HepG2 (cell line): ENCODE measurements at regions not wholly inside any gene's neighbourhood (a gene's known extent, or its start where the extent isn't known, plus 50 kb on each side); places are given as distances from the start of the nearest gene placed in this dataset.

ENCODE experiments used
- ATAC-seq: fragments of 200-7000 bp; cut with Tn5 transposase; 3 replicates; pipeline ENCODE4 v1.9.1; 2020; ENCODE audit warnings: mild to moderate bottlenecking, moderate library complexity
- BruUV-seq: library from RNA; stranded (reverse); fragments of 400-500 nt; replicated peaks from 2 replicates; lab custom pipeline; 2021; lab: Mats Ljungman, UMichigan
- CTCF ChIA-PET: fragments of 300-600 bp; formaldehyde crosslinking; extraction: SDS; loops from one replicate; lab custom pipeline; 2021; ENCODE audit warnings: low total read pairs, inconsistent platforms, low intra/inter-chr PET ratio; lab: Yijun Ruan, JAX
- POLR2A ChIA-PET: fragments of 350-600 bp; sonication (Branson Sonifier 250); formaldehyde crosslinking; loops from one replicate; lab custom pipeline; 2020; ENCODE audit warnings: antibody characterized with exemption, inconsistent platforms; lab: Yijun Ruan, JAX
- DNase-seq: peaks from one replicate; pipeline ENCODE4 v3.0.0-alpha.2; 2015; ENCODE audit warnings: low spot score
- FAIRE-seq: peaks from 3 replicates; lab custom pipeline; 2011; peaks lifted over from hg19 to GRCh38; lab: Jason Lieb, UNC
- H2AFZ ChIP-seq: one replicate; pipeline ENCODE4 v1.6.1; 2011; ENCODE audit warnings: low read length, inconsistent platforms
- H3K27ac ChIP-seq: fragments of 300-600 bp; 3 replicates; pipeline ENCODE4 v1.8.0; 2011; ENCODE audit warnings: mixed run types, mild to moderate bottlenecking, mixed read lengths, low read length, inconsistent platforms; ENCODE audit not compliant: insufficient read depth; ENCODE audit errors: extremely low read length
- H3K27me3 ChIP-seq, 2 experiments: fragments of 200-600 bp in 1 of 2; 2 replicates in 1 of 2; 3 replicates in 1 of 2; pipeline versions ENCODE4 v1.6.0 to v1.8.0; 2011; ENCODE audit warnings: low read length in 2 of 2, mild to moderate bottlenecking in 2 of 2, moderate library complexity in 2 of 2, inconsistent platforms in 1 of 2; ENCODE audit not compliant: insufficient read depth in 2 of 2, control insufficient read depth in 1 of 2
- H3K36me3 ChIP-seq, 2 experiments: fragments of 200-600 bp in 1 of 2; replicated peaks in 1 of 2; 2 replicates in 1 of 2; 3 replicates in 1 of 2; pipeline versions ENCODE4 v1.5.1 to v1.8.0; 2011; ENCODE audit warnings: low read length in 2 of 2, inconsistent platforms in 1 of 2; ENCODE audit not compliant: insufficient read depth in 2 of 2, control insufficient read depth in 1 of 2
- H3K4me1 ChIP-seq: 2 replicates; pipeline ENCODE4 v1.5.1; 2012; ENCODE audit warnings: low read length, inconsistent platforms; ENCODE audit not compliant: insufficient read depth
- H3K4me2 ChIP-seq: 2 replicates; pipeline ENCODE4 v1.6.0; 2011; ENCODE audit warnings: low read depth, low read length, inconsistent platforms
- H3K4me3 ChIP-seq, 3 experiments: fragments of 200-600 bp in 1 of 3; sonication (generic), shearing (Covaris generic) in 1 of 3; replicated peaks in 1 of 3; 2 replicates each; pipeline ENCODE4 v1.5.1; 2011 to 2016; ENCODE audit warnings: low read length in 3 of 3, inconsistent platforms in 2 of 3, low read depth in 2 of 3, mild to moderate bottlenecking in 2 of 3, control low read depth in 1 of 3, mixed read lengths in 1 of 3; ENCODE audit not compliant: insufficient read depth in 1 of 3
- H3K79me2 ChIP-seq: one replicate; pipeline ENCODE4 v1.6.1; 2011; ENCODE audit warnings: low read length, inconsistent platforms; ENCODE audit not compliant: insufficient read depth
- H3K9ac ChIP-seq: 2 replicates; pipeline ENCODE4 v1.6.0; 2011; ENCODE audit warnings: mild to moderate bottlenecking, low read depth, low read length, inconsistent platforms; ENCODE audit not compliant: insufficient read depth
- H3K9me3 ChIP-seq: 2 replicates; pipeline ENCODE4 v1.5.1; 2012; ENCODE audit warnings: mild to moderate bottlenecking, low read length
- H4K20me1 ChIP-seq: 2 replicates; pipeline ENCODE4 v1.6.0; 2011; ENCODE audit warnings: inconsistent platforms, mild to moderate bottlenecking, low read length, moderate library complexity; ENCODE audit not compliant: insufficient read depth
- HOXA3 ChIP-seq: sonication (generic); formaldehyde crosslinking; IDR thresholded peaks from 2 replicates; pipeline ENCODE4 v1.5.0; 2020; ENCODE audit warnings: missing genetic modification reagents
- SOX6 ChIP-seq, 2 experiments: fragments of 450-650 bp in 1 of 2; sonication (generic) in 1 of 2; formaldehyde crosslinking in 1 of 2; IDR thresholded peaks; 2 replicates each; pipeline versions ENCODE4 v1.4.0 to v1.6.1; 2017 to 2020; ENCODE audit warnings: antibody characterized with exemption in 1 of 2, mild to moderate bottlenecking in 1 of 2, missing genetic modification reagents in 1 of 2
- XRCC5 ChIP-seq: fragments of 200-400 bp; formaldehyde crosslinking; optimal IDR thresholded peaks from 2 replicates; pipeline ENCODE3; 2017; ENCODE audit warnings: mild to moderate bottlenecking, low read length
- ZNF12 ChIP-seq: sonication (generic); formaldehyde crosslinking; IDR thresholded peaks from 2 replicates; pipeline ENCODE4 v1.5.0; 2020; ENCODE audit warnings: missing genetic modification reagents
- ZNF136 ChIP-seq: sonication (generic); formaldehyde crosslinking; IDR thresholded peaks from 2 replicates; pipeline ENCODE4 v1.8.1; 2022; ENCODE audit warnings: low read depth, mild to moderate bottlenecking, moderate library complexity, missing genetic modification reagents
- ZNF292 ChIP-seq: sonication (generic); formaldehyde crosslinking; IDR thresholded peaks from 2 replicates; pipeline ENCODE4 v1.8.1; 2022; ENCODE audit warnings: mild to moderate bottlenecking, low read depth, missing genetic modification reagents, borderline replicate concordance
- ZNF792 ChIP-seq: IDR thresholded peaks from 2 replicates; pipeline ENCODE4 v1.6.1; 2016
- ZSCAN25 ChIP-seq: sonication (generic); formaldehyde crosslinking; IDR thresholded peaks from 2 replicates; pipeline ENCODE4 v1.8.0; 2022; ENCODE audit warnings: mild to moderate bottlenecking, missing genetic modification reagents
- WGBS: methylation state at CpG from one replicate; pipeline ENCODE4 v1.1.6; 2017; ENCODE audit warnings: low lambda C conversion rate; 5-methylcytosine and 5-hydroxymethylcytosine counted together
- in situ Hi-C: cut with HindIII; loops from 2 replicates; pipeline ENCODE4 v1.10.0; 2017; ENCODE audit warnings: low pct_unique_long_range_greater_than_20kb; ENCODE audit not compliant: extremely low pct_ligation_motif_present
- intact Hi-C: fragments of 100-400 bp; cut with micrococcal nuclease; formaldehyde crosslinking; loops from one replicate; pipeline ENCODE4 v1.10.0; 2022; ENCODE audit not compliant: unreplicated experiment
- TF ChIP-seq, protein P1 (sequence below): sonication (generic); formaldehyde crosslinking; IDR thresholded peaks from 2 replicates; pipeline ENCODE4 v1.4.0; 2020; ENCODE audit warnings: missing genetic modification reagents

DNA sequence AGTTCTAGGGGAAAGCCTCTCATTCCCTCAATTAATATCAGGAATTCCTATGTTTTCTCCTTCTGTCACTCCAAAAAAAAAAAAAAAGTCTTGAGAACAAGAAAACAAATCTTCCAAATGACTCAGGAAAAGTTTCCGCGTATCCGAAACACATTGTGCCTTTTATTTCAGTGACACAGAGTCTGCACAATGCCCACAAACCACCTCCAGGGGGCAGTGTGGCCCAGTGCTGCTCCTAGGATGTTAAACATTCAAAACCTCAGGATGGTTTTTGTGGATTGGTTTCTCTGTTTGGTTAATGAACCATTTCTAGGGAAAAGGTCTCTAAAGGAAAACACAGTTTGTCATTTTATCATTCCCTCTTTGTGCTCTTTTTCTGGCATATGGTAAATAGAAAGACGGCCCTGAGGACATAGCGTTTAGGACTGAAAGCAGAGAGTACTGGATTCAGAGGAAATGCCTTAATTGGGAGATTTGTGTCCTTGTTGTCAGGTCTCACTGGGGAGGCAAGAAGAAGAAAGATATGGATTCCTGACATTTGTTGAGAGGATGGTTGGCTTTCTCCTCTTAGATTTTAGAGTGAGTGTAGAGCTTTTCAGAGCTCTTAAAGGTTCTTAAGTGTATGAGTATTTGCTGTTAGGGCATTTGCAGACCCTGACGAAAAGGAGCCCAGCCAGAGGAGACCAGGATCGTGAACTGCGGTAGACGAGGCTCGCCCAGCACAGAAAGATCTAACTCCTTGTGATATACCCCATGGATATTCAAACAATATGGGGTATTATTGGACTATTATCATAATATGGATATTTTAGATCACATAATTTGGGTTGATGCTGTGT is 65.7 kb upstream of the MAP9 start (continued):
- TF ChIP-seq ZNF292 (CRISPR knock-in tag) (no peak), ZNF12 (CRISPR knock-in tag) (no peak), XRCC5 (peak; percentile 60), SOX6 (IDR thresholded peaks at IDR 0.05) (no peak), SOX6 (CRISPR knock-in tag; IDR thresholded peaks at IDR 0.05) (no peak)

DNA sequence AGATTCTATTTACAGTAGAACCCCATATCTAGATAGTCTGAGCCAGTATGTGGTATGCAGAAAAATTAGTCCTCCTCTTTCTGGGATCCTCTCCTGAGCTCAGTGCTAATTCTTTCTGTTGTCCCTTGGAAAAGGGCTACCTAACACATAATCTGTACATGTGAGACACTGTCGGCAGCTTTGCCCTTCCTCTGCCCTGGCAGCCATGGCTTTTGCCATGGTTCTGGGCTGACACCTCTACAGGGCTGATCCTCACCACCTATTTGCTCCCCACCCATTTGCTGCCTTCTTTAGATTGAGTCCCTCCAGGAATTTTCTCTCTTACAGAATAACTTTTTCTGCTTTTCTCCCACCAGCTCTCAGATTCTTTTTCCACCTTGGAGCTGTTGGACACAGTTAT is 64.7 kb upstream of the MAP9 start:
- ChIA-PET CTCF (interaction anchor here (2.7 kb wide), 1 partner anchor 346 kb away, joined by 24 read pairs; no protein-coding TSS in a partner anchor), POLR2A (no interaction called here)
- peak overlapping the region; percentile 15 for H2AFZ ChIP-seq
- ATAC-seq: no peak; the same call in 2 of the 3 replicates
- H3K27me3 ChIP-seq: no peaks in the 10 kb centered on the region
- intact Hi-C loops: no loop called here
- 0% methylated on average over 1 of the region's 1 CpG for WGBS
- no TSS peak for BruUV-seq
- no peak overlapping the region for H3K27ac ChIP-seq
- no peak for FAIRE-seq
- H3K9ac ChIP-seq: no peak overlapping the region
- no peaks in the 10 kb centered on the region for H3K36me3 ChIP-seq
- H3K9me3 ChIP-seq: no peaks in the 10 kb centered on the region
- in situ Hi-C loops: loop anchor here (25.0 kb wide), 1 partner anchor 346 kb away; no protein-coding TSS in a partner anchor
- H3K79me2 ChIP-seq: no peaks in the 10 kb centered on the region
- H3K4me2 ChIP-seq: no peak overlapping the region
- no peak overlapping the region for H3K4me3 ChIP-seq
- no peaks in the 10 kb centered on the region for H3K4me1 ChIP-seq
- no peaks in the 10 kb centered on the region for H4K20me1 ChIP-seq
- no peak for DNase-seq
- no peak for TF ChIP-seq ZNF792 (CRISPR knock-in tag)
- no peak for TF ChIP-seq ZNF136 (CRISPR knock-in tag)
- TF ChIP-seq HOXA3 (CRISPR knock-in tag): no peak
- TF ChIP-seq ZSCAN25 (CRISPR knock-in tag): no peak
- TF ChIP-seq, protein P1, sequence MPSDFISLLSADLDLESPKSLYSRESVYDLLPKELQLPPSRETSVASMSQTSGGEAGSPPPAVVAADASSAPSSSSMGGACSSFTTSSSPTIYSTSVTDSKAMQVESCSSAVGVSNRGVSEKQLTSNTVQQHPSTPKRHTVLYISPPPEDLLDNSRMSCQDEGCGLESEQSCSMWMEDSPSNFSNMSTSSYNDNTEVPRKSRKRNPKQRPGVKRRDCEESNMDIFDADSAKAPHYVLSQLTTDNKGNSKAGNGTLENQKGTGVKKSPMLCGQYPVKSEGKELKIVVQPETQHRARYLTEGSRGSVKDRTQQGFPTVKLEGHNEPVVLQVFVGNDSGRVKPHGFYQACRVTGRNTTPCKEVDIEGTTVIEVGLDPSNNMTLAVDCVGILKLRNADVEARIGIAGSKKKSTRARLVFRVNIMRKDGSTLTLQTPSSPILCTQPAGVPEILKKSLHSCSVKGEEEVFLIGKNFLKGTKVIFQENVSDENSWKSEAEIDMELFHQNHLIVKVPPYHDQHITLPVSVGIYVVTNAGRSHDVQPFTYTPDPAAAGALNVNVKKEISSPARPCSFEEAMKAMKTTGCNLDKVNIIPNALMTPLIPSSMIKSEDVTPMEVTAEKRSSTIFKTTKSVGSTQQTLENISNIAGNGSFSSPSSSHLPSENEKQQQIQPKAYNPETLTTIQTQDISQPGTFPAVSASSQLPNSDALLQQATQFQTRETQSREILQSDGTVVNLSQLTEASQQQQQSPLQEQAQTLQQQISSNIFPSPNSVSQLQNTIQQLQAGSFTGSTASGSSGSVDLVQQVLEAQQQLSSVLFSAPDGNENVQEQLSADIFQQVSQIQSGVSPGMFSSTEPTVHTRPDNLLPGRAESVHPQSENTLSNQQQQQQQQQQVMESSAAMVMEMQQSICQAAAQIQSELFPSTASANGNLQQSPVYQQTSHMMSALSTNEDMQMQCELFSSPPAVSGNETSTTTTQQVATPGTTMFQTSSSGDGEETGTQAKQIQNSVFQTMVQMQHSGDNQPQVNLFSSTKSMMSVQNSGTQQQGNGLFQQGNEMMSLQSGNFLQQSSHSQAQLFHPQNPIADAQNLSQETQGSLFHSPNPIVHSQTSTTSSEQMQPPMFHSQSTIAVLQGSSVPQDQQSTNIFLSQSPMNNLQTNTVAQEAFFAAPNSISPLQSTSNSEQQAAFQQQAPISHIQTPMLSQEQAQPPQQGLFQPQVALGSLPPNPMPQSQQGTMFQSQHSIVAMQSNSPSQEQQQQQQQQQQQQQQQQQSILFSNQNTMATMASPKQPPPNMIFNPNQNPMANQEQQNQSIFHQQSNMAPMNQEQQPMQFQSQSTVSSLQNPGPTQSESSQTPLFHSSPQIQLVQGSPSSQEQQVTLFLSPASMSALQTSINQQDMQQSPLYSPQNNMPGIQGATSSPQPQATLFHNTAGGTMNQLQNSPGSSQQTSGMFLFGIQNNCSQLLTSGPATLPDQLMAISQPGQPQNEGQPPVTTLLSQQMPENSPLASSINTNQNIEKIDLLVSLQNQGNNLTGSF (CRISPR knock-in tag): no peak
